Activated CD8-positive, alpha-beta memory T cell treated with anti-CD3 and anti-CD28 coated beads, Interleukin-2, amount 10 ng/mL, durations not matched to agents 7 days and 5 days (primary cell): ENCODE measurements at regions not wholly inside any gene's neighbourhood (a gene's known extent, or its start where the extent isn't known, plus 50 kb on each side); places are given as distances from the start of the nearest gene placed in this dataset.

ENCODE experiments used
- ATAC-seq: fragments of 150-1000 bp; cut with Tn5 transposase; one replicate; pipeline ENCODE4 v1.10.0; 2021; ENCODE audit warnings: moderate library complexity
- CTCF ChIA-PET: fragments of 350-600 bp; sonication (Branson Sonifier 250); formaldehyde crosslinking; loops from one replicate; lab custom pipeline; 2021; ENCODE audit warnings: antibody characterized with exemption; lab: Charles Lee
- DNase-seq: peaks from one replicate; pipeline ENCODE4 v3.0.0-alpha.2; 2020
- H3K27ac Mint-ChIP-seq: one replicate; pipeline ENCODE4 v1.8.0; 2021; ENCODE audit warnings: mild to moderate bottlenecking, mixed read lengths
- H3K27me3 Mint-ChIP-seq: one replicate; pipeline ENCODE4 v1.8.0; 2021; ENCODE audit warnings: mixed read lengths
- H3K36me3 Mint-ChIP-seq: one replicate; pipeline ENCODE4 v1.8.0; 2021; ENCODE audit warnings: mild to moderate bottlenecking, mixed read lengths
- H3K4me1 Mint-ChIP-seq: one replicate; pipeline ENCODE4 v1.8.0; 2021; ENCODE audit warnings: mixed read lengths
- H3K4me3 Mint-ChIP-seq: one replicate; pipeline ENCODE4 v1.8.0; 2021; ENCODE audit warnings: mild to moderate bottlenecking, moderate library complexity, mixed read lengths
- H3K9me3 Mint-ChIP-seq: one replicate; pipeline ENCODE4 v1.8.0; 2022; ENCODE audit warnings: low read depth, mixed read lengths

GRCh38 chr5:5939759-5940370, 438.5 kb downstream of the MED10 start:
- CTCF ChIA-PET: no interaction called here
- H3K4me1 Mint-ChIP-seq: no peaks in the 10 kb centered on the region
- H3K27ac Mint-ChIP-seq: no peak overlapping the region
- H3K36me3 Mint-ChIP-seq: no peaks in the 10 kb centered on the region
- no peak overlapping the region for H3K4me3 Mint-ChIP-seq
- ATAC-seq (no peak), DNase-seq (no peak)
- no peaks in the 10 kb centered on the region for H3K27me3 Mint-ChIP-seq
- peaks cover 2% of the 10 kb centered on the region for H3K9me3 Mint-ChIP-seq

- H3K9me3 Mint-ChIP-seq: no peaks in the 10 kb centered on the region
- H3K27me3 Mint-ChIP-seq: no peaks in the 10 kb centered on the region
- no peaks in the 10 kb centered on the region for H3K36me3 Mint-ChIP-seq
- H3K4me3 Mint-ChIP-seq: no peak overlapping the region
- H3K4me1 Mint-ChIP-seq: no peaks in the 10 kb centered on the region
- ATAC-seq (no peak), DNase-seq (no peak)
- CTCF ChIA-PET: no interaction called here
- no peak overlapping the region for H3K27ac Mint-ChIP-seq
Observed at GRCh38 chr5:5933651-5934050, 444.7 kb downstream of the MED10 start.

DNA sequence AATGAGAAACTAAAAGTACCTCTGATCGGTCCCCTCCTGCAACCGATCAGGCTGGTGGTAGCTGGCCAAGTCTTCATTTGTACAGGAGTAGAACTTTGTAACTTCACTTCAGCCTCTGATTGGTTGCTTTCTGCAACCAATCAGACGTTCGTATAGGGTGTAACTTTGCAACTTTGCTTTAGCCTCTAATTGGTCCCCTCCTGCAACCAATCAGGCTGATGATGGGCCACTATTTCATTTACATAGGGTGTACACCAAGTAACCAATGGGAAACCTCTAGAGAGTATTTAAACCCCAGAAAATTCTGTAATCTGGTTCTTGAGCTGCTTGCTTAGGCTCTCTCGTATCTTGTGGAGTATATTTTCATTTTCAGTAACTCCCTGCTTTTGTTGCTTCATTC, 445.5 kb downstream of the MED10 start:
- Mint-ChIP-seq H3K27me3 (no peaks in the 10 kb centered on the region), H3K4me3 (no peak overlapping the region), H3K27ac (no peak overlapping the region), H3K36me3 (no peaks in the 10 kb centered on the region), H3K9me3 (no peaks in the 10 kb centered on the region), H3K4me1 (no peaks in the 10 kb centered on the region)
- no peak for DNase-seq
- ATAC-seq: no peak
- CTCF ChIA-PET: no interaction called here

DNA sequence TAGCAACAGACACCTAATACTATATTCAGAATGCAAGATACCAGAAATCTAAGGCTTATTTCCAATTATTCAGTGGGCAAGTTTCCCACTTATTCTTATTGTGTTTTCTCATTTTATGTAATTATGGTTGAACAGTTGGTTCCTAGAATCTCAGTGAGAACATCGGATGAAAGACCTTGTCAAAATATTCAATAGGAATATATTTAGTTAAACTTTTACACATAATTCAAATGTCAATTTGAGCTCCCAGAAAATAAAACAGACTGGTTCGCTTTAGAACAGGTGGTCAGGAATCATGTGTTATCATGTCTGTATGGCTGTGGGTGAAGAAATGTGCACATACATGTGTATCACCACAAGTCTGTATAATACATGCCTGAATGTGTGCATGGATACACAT, 447.8 kb downstream of the MED10 start:
- H3K27ac Mint-ChIP-seq: no peak overlapping the region
- H3K27me3 Mint-ChIP-seq: no peaks in the 10 kb centered on the region
- H3K9me3 Mint-ChIP-seq: no peaks in the 10 kb centered on the region
- no peaks in the 10 kb centered on the region for H3K4me1 Mint-ChIP-seq
- ATAC-seq (no peak), DNase-seq (no peak)
- H3K4me3 Mint-ChIP-seq: no peak overlapping the region
- no peaks in the 10 kb centered on the region for H3K36me3 Mint-ChIP-seq
- CTCF ChIA-PET: no interaction called here

- CTCF ChIA-PET: no interaction called here
- Mint-ChIP-seq H3K27me3 (no peaks in the 10 kb centered on the region), H3K4me1 (no peaks in the 10 kb centered on the region), H3K9me3 (no peaks in the 10 kb centered on the region), H3K27ac (no peak overlapping the region), H3K4me3 (no peak overlapping the region), H3K36me3 (no peaks in the 10 kb centered on the region)
- no peak for ATAC-seq
- no peak for DNase-seq
Observed at GRCh38 chr5:5929291-5930020, 448.9 kb downstream of the MED10 start.

DNA sequence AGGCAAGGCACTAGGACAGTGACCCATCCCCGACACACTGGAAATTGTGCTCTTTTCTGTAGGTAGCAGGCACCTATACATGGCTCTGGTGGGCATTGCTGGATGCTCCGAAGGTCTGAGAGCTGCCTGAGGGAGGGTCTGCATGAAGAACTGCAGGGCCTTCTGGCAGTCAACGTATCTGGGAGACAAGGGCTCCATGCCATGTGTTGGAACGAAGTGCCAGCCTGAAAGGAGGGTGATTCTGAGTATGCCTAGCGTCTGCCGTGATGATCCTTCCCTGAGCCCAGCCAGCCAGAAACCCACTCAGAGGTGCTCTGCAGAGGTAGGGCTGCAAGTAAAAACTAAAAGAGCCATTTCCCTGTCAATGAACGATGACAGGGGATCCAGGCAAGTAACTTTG, 453.2 kb downstream of the MED10 start:
- Mint-ChIP-seq H3K36me3 (no peaks in the 10 kb centered on the region), H3K4me1 (no peaks in the 10 kb centered on the region), H3K4me3 (no peak overlapping the region), H3K9me3 (no peaks in the 10 kb centered on the region), H3K27me3 (no peaks in the 10 kb centered on the region), H3K27ac (no peak overlapping the region)
- CTCF ChIA-PET: no interaction called here
- no peak for ATAC-seq
- no peak for DNase-seq

DNA sequence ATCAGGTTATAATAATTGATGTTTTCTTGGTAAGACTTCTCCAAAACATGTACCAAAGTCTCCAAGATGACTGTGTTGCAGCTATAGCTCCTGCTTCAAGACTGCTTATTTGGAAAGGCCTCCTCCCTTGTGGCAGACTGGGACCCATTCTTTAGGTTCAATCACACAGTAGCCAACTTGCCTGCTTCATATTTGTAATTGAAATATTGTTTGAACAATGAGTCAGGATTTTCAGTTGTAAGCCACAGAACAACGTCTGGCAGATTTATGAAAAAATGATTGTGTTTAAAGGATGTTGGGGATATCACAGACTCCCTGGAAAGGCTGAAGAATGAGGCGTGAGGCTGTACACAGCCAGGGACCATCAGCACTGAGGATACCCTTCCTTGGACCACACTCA, 458.9 kb downstream of the MED10 start:
- no peak for DNase-seq
- Mint-ChIP-seq H3K36me3 (no peaks in the 10 kb centered on the region), H3K9me3 (no peaks in the 10 kb centered on the region), H3K4me3 (no peak overlapping the region), H3K4me1 (no peaks in the 10 kb centered on the region), H3K27ac (no peak overlapping the region), H3K27me3 (no peaks in the 10 kb centered on the region)
- no peak for ATAC-seq
- CTCF ChIA-PET: no interaction called here

DNA sequence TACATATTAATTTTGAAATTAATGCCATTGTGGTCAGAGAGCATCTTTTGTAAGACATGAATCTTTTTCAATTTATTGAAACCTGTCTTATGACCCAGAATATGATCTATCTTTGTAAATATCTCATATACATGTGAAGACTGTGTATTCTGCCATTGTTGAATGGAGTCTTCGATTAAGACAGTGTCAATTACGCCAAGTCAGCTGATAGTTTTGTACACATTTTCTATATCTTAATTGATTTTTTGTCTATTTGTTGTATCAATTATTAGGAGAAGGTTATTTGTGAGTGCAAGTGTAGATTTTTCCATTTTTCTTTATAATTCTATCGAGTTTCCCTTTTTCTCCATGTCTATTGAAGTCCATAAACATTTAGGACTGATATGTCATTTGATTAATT, 471.6 kb downstream of the MED10 start:
- CTCF ChIA-PET: no interaction called here

GRCh38 chr5:5905186-5905585, 473.2 kb downstream of the MED10 start:
- H3K27me3 Mint-ChIP-seq: no peaks in the 10 kb centered on the region
- H3K27ac Mint-ChIP-seq: no peak overlapping the region
- no peaks in the 10 kb centered on the region for H3K36me3 Mint-ChIP-seq
- DNase-seq (no peak), ATAC-seq (no peak)
- peaks cover 8% of the 10 kb centered on the region for H3K9me3 Mint-ChIP-seq
- CTCF ChIA-PET: no interaction called here
- H3K4me1 Mint-ChIP-seq: no peaks in the 10 kb centered on the region
- no peak overlapping the region for H3K4me3 Mint-ChIP-seq

More for the DNA sequence above, 471.6 kb downstream of the MED10 start:
- Mint-ChIP-seq H3K4me3 (no peak overlapping the region), H3K36me3 (no peaks in the 10 kb centered on the region), H3K4me1 (no peaks in the 10 kb centered on the region), H3K27me3 (no peaks in the 10 kb centered on the region), H3K27ac (no peak overlapping the region), H3K9me3 (peaks cover 5% of the 10 kb centered on the region)
- no peak for DNase-seq
- ATAC-seq: no peak

DNA sequence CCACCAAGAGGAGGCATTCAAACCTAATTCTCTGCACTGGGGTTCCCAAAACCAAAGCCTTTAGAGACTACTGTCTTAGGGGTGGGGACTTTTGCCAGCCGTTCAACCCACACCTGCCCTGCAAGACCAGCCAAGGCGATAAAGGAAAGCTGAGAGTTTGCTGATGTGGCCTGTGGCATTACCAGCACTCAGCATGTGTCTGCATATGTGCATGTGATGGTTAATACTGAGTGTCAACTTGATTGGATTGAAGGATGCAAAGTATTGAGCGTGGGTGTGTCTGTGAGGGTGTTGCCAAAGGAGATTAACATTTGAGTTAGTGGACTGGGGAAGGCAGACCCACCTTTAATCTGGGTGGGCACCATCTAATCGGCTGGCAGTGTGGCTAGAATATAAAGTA, 474.2 kb downstream of the MED10 start:
- no peak overlapping the region for H3K27ac Mint-ChIP-seq
- ATAC-seq: no peak

DNA sequence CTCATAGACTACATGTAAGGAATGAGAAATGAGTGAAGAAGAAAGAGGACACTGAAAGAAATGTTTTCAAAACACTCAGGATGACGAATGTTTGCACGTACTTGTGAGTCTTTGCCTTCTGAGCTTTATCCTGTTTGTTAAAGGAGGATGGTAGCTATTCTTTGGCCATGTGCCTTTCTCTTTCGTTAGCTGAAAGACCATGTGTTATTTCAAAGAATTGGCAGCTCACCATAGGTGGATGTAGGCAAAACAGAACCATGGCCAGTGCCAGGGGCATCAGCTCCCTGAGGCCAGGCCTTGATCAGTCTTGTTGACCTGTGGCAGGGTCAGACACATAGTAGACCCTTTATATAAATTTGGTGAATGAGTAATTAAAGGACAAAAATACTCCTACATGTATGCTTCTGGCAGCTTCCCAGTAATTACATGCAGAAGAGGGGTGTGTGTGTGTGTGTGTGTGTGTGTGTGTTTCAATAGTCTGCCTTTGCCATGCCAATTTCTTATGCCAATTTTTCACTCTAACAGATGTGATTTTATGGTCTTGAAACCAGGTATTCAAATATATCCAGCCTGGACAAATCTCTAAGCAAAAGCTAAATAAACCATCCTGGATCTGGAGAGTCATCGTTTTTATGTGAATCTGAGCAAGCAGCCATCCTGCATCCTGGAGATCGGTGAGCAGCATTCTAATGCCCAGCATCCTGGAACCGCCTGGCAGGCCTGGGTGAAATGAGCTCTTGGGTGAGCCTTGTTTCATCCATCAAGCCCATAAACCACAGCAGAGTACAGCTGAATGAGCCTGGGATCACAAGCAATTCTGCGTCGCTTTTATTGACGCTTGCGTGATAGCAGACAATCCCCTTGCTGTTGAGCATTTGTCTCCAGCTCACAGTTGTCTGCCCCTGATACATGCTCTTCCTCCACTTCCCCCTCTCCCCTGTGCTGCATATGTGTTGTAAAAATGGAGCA, 475.4 kb downstream of the MED10 start:
- H3K4me3 Mint-ChIP-seq: no peak overlapping the region
- H3K36me3 Mint-ChIP-seq: no peaks in the 10 kb centered on the region
- ATAC-seq: no peak
- no peak for DNase-seq
- H3K4me1 Mint-ChIP-seq: no peaks in the 10 kb centered on the region
- H3K9me3 Mint-ChIP-seq: peaks cover 8% of the 10 kb centered on the region
- H3K27me3 Mint-ChIP-seq: no peaks in the 10 kb centered on the region
- CTCF ChIA-PET: no interaction called here
- no peak overlapping the region for H3K27ac Mint-ChIP-seq

More for the DNA sequence above, 474.2 kb downstream of the MED10 start:
- DNase-seq: no peak
- Mint-ChIP-seq H3K4me1 (no peaks in the 10 kb centered on the region), H3K27me3 (no peaks in the 10 kb centered on the region), H3K36me3 (no peaks in the 10 kb centered on the region), H3K4me3 (no peak overlapping the region), H3K9me3 (peaks cover 8% of the 10 kb centered on the region)
- CTCF ChIA-PET: no interaction called here

DNA sequence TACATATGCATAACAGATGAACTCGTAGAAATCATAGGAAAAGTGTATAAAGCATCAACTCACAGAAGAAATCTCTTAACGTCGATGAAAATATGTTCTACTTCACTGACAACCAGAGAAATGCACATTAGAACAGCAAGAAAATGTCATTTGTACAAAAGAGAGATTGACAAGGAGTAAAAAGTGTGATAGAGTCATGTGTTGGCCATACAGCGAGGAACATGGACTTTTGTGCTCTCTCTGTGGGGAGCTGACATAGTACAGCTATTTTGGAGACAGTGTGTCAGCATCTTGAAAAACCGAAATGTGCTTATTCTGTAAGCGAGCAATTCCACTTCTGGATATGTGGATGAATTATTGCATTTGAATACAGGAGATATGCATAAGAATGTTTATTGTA, 477.9 kb downstream of the ICE1 start:
- CTCF ChIA-PET: no interaction called here
- H3K27me3 Mint-ChIP-seq: no peaks in the 10 kb centered on the region
- no peaks in the 10 kb centered on the region for H3K36me3 Mint-ChIP-seq

GRCh38 chr5:5899716-5900115, 477.2 kb downstream of the ICE1 start:
- CTCF ChIA-PET: no interaction called here
- no peak overlapping the region for H3K27ac Mint-ChIP-seq
- no peak for ATAC-seq

More for the DNA sequence above, 477.9 kb downstream of the ICE1 start:
- no peaks in the 10 kb centered on the region for H3K4me1 Mint-ChIP-seq
- no peak overlapping the region for H3K4me3 Mint-ChIP-seq
- peaks cover 8% of the 10 kb centered on the region for H3K9me3 Mint-ChIP-seq
- DNase-seq (no peak), ATAC-seq (no peak)
- H3K27ac Mint-ChIP-seq: no peak overlapping the region

More at GRCh38 chr5:5899716-5900115, 477.2 kb downstream of the ICE1 start:
- no peak for DNase-seq
- Mint-ChIP-seq H3K27me3 (no peaks in the 10 kb centered on the region), H3K4me3 (no peak overlapping the region), H3K9me3 (peaks cover 8% of the 10 kb centered on the region), H3K4me1 (no peaks in the 10 kb centered on the region), H3K36me3 (no peaks in the 10 kb centered on the region)
